H1 (cell line): ENCODE measurements at regions not wholly inside any gene's neighbourhood (a gene's known extent, or its start where the extent isn't known, plus 50 kb on each side); places are given as distances from the start of the nearest gene placed in this dataset.

Experiments used
- CBX5 ChIP-seq: fragments of 300-800, 300-1000 bp; sonication (generic); IDR thresholded peaks from 2 replicates; pipeline ENCODE4 v1.7.1; 2016; ENCODE audit warnings: antibody characterized with exemption, low read length, low read depth
- CBX8 ChIP-seq: fragments of 300-800, 300-1000 bp; sonication (generic); IDR thresholded peaks from 2 replicates; pipeline ENCODE4 v1.7.1; 2016; ENCODE audit warnings: low read depth, low read length, borderline replicate concordance
- GTF2F1 ChIP-seq: IDR thresholded peaks from 2 replicates; pipeline ENCODE4 v1.6.1; 2012; ENCODE audit warnings: low read depth, low read length, improper control_type of control experiment, borderline replicate concordance
- KDM1A ChIP-seq: fragments of 200-600, 300-600 bp; sonication (generic); IDR thresholded peaks from 2 replicates; pipeline ENCODE4 v1.7.1; 2016; ENCODE audit warnings: mild to moderate bottlenecking, low read length, borderline replicate concordance
- RAD21 ChIP-seq, 2 experiments: IDR thresholded peaks in 1 of 2; conservative IDR thresholded peaks in 1 of 2; 2 replicates each; pipeline ENCODE4 v1.6.1; 2011; ENCODE audit warnings: low read depth in 2 of 2, low read length in 2 of 2, improper control_type of control experiment in 1 of 2, inconsistent platforms in 1 of 2, mild to moderate bottlenecking in 1 of 2, moderate library complexity in 1 of 2
- RBBP5 ChIP-seq: IDR thresholded peaks from 2 replicates; pipeline ENCODE4 v1.7.1; 2012; ENCODE audit warnings: low read depth, mild to moderate bottlenecking, inconsistent platforms, low read length, moderate library complexity, borderline replicate concordance
- RXRA ChIP-seq: IDR thresholded peaks from 2 replicates; pipeline ENCODE4 v1.6.1; 2011; ENCODE audit warnings: low read depth, mild to moderate bottlenecking, low read length, moderate library complexity; ENCODE audit not compliant: insufficient read depth
- SP4 ChIP-seq: IDR thresholded peaks from 2 replicates; pipeline ENCODE4 v1.6.1; 2012; ENCODE audit warnings: low read length, inconsistent platforms
- TAF7 ChIP-seq: optimal IDR thresholded peaks from 2 replicates; pipeline ENCODE3; 2011; ENCODE audit warnings: low read depth, mild to moderate bottlenecking, inconsistent platforms, low read length, moderate library complexity, borderline replicate concordance
- TCF12 ChIP-seq: IDR thresholded peaks from 2 replicates; pipeline ENCODE4 v1.6.1; 2011; ENCODE audit warnings: low read depth, mild to moderate bottlenecking, low read length
- TF ChIP-seq, protein P1 (sequence below): IDR thresholded peaks from 2 replicates; pipeline ENCODE4 v1.6.1; 2012; ENCODE audit warnings: inconsistent platforms
- TF ChIP-seq, protein P2 (sequence below): IDR thresholded peaks from 2 replicates; pipeline ENCODE4 v1.6.1; 2012; ENCODE audit warnings: inconsistent platforms

GRCh38 chr9:13554626-13555025 is 275.1 kb upstream of the MPDZ start (continued):
- TF ChIP-seq KDM1A (no peak), RAD21 (IDR thresholded peaks at IDR 0.05 in 1 of 2, conservative IDR thresholded peaks at IDR 0.05 in 1 of 2; ENCODE audit: low read depth in 2 of 2, low read length in 2 of 2) (no peak), GTF2F1 (no peak), SP4 (no peak), CBX8 (no peak), RXRA (no peak), TAF7 (no peak), RBBP5 (no peak), CBX5 (no peak), TCF12 (no peak)
- TF ChIP-seq, protein P1, sequence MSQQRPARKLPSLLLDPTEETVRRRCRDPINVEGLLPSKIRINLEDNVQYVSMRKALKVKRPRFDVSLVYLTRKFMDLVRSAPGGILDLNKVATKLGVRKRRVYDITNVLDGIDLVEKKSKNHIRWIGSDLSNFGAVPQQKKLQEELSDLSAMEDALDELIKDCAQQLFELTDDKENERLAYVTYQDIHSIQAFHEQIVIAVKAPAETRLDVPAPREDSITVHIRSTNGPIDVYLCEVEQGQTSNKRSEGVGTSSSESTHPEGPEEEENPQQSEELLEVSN: no peak
- TF ChIP-seq, protein P2, sequence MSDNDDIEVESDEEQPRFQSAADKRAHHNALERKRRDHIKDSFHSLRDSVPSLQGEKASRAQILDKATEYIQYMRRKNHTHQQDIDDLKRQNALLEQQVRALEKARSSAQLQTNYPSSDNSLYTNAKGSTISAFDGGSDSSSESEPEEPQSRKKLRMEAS: no peak
